Type B pancreatic cell (in vitro differentiated cells): ENCODE measurements at regions not wholly inside any gene's neighbourhood (a gene's known extent, or its start where the extent isn't known, plus 50 kb on each side); places are given as distances from the start of the nearest gene placed in this dataset.

Experiments used
- DNase-seq: peaks from one replicate; pipeline ENCODE4 v3.0.0; 2021; ENCODE audit warnings: mixed read lengths; ENCODE audit not compliant: unreplicated experiment; ENCODE audit errors: extremely low spot score
- H3K27ac Mint-ChIP-seq: 2 replicates; pipeline ENCODE4 v1.8.0; 2021; ENCODE audit warnings: mild to moderate bottlenecking, mixed read lengths
- H3K27me3 Mint-ChIP-seq: 2 replicates; pipeline ENCODE4 v1.8.0; 2021; ENCODE audit warnings: mixed read lengths
- H3K36me3 Mint-ChIP-seq: 2 replicates; pipeline ENCODE4 v1.8.0; 2021; ENCODE audit warnings: mixed read lengths
- H3K4me1 Mint-ChIP-seq: one replicate; pipeline ENCODE4 v1.8.0; 2021; ENCODE audit warnings: mixed read lengths; ENCODE audit not compliant: unreplicated experiment
- H3K4me3 Mint-ChIP-seq: 2 replicates; pipeline ENCODE4 v1.8.0; 2021; ENCODE audit warnings: mild to moderate bottlenecking, mixed read lengths
- H3K9me3 Mint-ChIP-seq: 2 replicates; pipeline ENCODE4 v1.8.0; 2021; ENCODE audit warnings: mixed read lengths
- TF ChIP-seq, protein P1 (sequence below): fragments of 200-600 bp; sonication (generic); conservative IDR thresholded peaks from 2 replicates; pipeline ENCODE4 v1.5.0; 2021; ENCODE audit warnings: antibody characterized with exemption, mild to moderate bottlenecking

DNA sequence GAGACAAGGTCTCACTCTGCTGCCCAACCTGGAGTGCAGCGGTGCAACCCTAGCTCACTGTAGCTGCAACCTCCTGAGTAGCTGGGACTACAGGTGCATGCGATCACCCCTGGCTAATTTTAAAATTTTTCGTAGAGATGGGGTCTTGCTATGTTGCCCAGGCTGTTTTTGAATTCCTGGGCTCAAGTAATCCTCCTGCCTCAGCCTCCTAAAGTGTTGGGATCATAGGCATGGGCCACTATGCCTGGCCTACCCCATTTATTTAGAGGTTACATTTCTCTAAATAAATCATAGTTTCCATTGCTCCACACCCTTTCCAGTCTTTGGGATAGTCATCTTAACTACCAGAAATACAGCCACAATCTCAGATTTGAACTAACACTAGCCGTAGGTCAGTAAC lies 134.7 kb upstream of the CITED2 start:
- DNase-seq = no peak
- Mint-ChIP-seq H3K27me3 (no peaks in the 10 kb centered on the region), H3K9me3 (no peaks in the 10 kb centered on the region), H3K36me3 (no peaks in the 10 kb centered on the region), H3K4me1 (no peaks in the 10 kb centered on the region), H3K27ac (no peak overlapping the region), H3K4me3 (no peak overlapping the region)
- TF ChIP-seq, protein P1, sequence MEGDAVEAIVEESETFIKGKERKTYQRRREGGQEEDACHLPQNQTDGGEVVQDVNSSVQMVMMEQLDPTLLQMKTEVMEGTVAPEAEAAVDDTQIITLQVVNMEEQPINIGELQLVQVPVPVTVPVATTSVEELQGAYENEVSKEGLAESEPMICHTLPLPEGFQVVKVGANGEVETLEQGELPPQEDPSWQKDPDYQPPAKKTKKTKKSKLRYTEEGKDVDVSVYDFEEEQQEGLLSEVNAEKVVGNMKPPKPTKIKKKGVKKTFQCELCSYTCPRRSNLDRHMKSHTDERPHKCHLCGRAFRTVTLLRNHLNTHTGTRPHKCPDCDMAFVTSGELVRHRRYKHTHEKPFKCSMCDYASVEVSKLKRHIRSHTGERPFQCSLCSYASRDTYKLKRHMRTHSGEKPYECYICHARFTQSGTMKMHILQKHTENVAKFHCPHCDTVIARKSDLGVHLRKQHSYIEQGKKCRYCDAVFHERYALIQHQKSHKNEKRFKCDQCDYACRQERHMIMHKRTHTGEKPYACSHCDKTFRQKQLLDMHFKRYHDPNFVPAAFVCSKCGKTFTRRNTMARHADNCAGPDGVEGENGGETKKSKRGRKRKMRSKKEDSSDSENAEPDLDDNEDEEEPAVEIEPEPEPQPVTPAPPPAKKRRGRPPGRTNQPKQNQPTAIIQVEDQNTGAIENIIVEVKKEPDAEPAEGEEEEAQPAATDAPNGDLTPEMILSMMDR = no peak

DNA sequence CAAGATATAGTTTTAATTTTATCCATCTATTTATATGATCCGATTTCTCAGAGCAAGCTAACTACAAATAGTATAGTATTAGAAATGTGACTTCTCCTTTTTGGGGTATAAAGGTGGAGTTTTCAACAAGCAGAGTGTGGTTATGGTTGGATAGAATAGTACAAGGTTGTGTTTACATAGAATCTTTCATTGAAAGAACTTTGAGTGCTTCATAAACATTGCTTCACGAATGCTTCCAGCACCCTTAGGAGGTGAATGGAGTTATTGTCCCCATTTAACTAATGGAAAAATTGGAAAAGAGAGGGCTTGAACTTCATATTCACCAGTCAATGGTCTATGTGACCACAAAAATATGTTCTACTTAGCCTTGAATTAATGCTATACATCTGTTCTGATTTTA lies 134.1 kb upstream of the CITED2 start:
- Mint-ChIP-seq H3K4me3 (no peak overlapping the region), H3K4me1 (no peaks in the 10 kb centered on the region), H3K9me3 (no peaks in the 10 kb centered on the region), H3K36me3 (no peaks in the 10 kb centered on the region), H3K27ac (no peak overlapping the region), H3K27me3 (no peaks in the 10 kb centered on the region)
- TF ChIP-seq, protein P1 = no peak
- no peak for DNase-seq

DNA sequence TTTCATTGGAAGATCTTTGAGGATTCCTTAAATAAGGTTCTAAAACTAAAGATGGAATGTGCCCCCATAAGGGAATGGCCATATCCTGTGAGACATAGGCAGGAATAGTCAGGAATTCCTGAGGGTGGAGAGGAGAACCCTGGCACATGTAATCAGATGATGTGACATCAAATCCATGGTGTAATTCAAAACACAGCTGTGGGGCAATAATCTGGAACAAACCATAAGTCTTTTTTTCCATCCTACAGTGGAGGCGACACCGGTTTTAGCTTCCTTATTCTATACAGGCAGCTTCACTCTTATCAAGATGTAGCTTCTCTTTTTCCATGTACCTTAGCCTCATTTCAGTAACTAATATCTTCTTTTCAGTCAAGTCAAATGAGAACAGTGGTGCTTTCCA lies 133.6 kb upstream of the CITED2 start:
- DNase-seq = no peak
- no peaks in the 10 kb centered on the region for H3K36me3 Mint-ChIP-seq
- TF ChIP-seq, protein P1 = no peak
- H3K9me3 Mint-ChIP-seq = no peaks in the 10 kb centered on the region
- no peak overlapping the region for H3K27ac Mint-ChIP-seq
- H3K27me3 Mint-ChIP-seq = no peaks in the 10 kb centered on the region
- no peaks in the 10 kb centered on the region for H3K4me1 Mint-ChIP-seq
- no peak overlapping the region for H3K4me3 Mint-ChIP-seq

DNA sequence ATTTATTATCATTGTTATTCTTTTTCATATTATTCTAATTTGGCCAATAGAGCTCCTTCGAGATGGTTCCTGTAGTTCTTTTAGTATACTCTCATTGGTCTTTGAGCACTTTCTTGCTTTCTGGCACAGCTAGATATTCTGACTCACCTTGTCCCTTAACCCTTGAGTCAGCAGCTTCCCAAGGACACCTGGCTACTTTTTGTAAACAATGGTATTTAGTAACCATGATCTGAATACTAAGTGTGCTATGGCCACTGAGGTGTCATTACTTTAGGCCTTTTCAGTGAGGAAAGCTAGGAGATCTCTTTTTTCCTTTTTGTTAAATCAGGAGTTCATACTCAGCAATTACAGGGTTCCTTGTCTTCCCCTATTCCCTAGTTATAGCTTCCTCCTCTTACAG lies 126.5 kb upstream of the CITED2 start:
- TF ChIP-seq, protein P1 = no peak
- peaks cover 3% of the 10 kb centered on the region for H3K9me3 Mint-ChIP-seq
- no peak overlapping the region for H3K4me3 Mint-ChIP-seq
- H3K27ac Mint-ChIP-seq = no peak overlapping the region
- H3K36me3 Mint-ChIP-seq = no peaks in the 10 kb centered on the region
- H3K4me1 Mint-ChIP-seq = peaks cover 6% of the 10 kb centered on the region
- no peak for DNase-seq
- no peaks in the 10 kb centered on the region for H3K27me3 Mint-ChIP-seq

DNA sequence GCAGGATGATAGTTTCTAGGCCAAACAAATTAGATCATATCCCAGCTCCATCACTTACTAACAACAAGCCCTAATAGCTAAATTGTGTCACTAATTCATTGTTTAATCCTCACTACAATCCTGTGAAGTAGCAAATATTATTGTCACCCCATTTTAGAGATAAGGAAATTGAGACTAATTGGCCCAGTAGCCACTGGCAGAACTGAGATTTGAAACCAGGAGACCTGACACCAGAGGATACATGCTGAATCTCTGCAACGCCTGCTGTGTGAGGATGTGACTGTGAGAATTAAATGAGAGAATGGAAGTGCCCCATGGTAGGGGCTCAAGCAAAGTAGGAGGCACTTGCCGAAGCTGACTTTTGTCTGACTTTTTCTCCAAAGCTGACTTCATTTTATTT lies 124.3 kb upstream of the CITED2 start:
- Mint-ChIP-seq H3K9me3 (peaks cover 3% of the 10 kb centered on the region), H3K4me3 (no peak overlapping the region), H3K27ac (no peak overlapping the region), H3K4me1 (peaks cover 12% of the 10 kb centered on the region), H3K36me3 (no peaks in the 10 kb centered on the region), H3K27me3 (no peaks in the 10 kb centered on the region)
- no peak for DNase-seq
- TF ChIP-seq, protein P1 = no peak

DNA sequence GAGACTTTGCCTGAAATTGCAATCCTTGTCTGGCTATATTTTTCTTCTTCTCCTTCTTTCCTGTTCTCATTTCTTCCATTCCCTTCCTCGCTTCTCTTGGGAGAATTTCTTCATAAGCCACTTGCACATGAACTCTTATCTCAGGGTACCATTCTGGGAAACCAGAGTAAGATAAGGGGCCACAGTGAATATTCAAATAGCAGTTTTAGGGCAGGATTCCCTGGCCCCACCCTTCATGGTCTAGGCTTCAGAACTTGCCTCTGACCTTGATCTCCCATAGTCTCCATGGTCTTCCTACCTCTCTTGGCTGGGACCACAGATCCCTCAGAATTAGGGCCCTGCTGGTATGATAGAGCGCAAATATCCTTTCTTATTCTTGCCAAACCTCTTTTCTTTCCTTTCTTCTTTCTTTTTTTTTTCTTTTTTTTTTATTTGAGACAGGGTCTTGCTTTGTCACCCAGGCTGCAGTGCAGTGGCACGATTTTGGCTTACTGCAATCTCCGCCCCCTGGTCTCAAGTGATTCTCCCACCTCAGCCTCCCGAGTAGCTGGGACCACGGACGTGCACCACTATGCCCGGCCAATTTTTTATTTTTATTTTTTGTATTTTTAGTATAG lies 123.0 kb upstream of the CITED2 start:
- Mint-ChIP-seq H3K36me3 (no peaks in the 10 kb centered on the region), H3K9me3 (peaks cover 3% of the 10 kb centered on the region), H3K4me1 (peaks cover 12% of the 10 kb centered on the region), H3K27ac (no peak overlapping the region), H3K4me3 (no peak overlapping the region), H3K27me3 (no peaks in the 10 kb centered on the region)
- TF ChIP-seq, protein P1 = no peak
- no peak for DNase-seq
